ENCODE measurements at regions not wholly inside any gene's neighbourhood (a gene's known extent, or its start where the extent isn't known, plus 50 kb on each side); places are given as distances from the start of the nearest gene placed in this dataset.

- DNase-seq (ENCODE audit: low read depth) = no peak
- no peak overlapping the region for H3K4me3 ChIP-seq (ENCODE audit: low read length)
- TF ChIP-seq CTCF (conservative IDR thresholded peaks at IDR 0.05; ENCODE audit: low read depth, low read length) = no peak
Observed at GRCh38 chr21:15614766-15615165, 115.0 kb upstream of the USP25 start.

- TF ChIP-seq CTCF (conservative IDR thresholded peaks at IDR 0.05; ENCODE audit: low read depth, low read length) = no peak
- H3K4me3 ChIP-seq (ENCODE audit: low read length) = no peak overlapping the region
- DNase-seq (ENCODE audit: low read depth) = no peak
Observed at GRCh38 chr21:15616864-15617574, 112.8 kb upstream of the USP25 start.

- no peak overlapping the region for H3K4me3 ChIP-seq (ENCODE audit: low read length)
- TF ChIP-seq CTCF (conservative IDR thresholded peaks at IDR 0.05; ENCODE audit: low read depth, low read length) = no peak
- DNase-seq (ENCODE audit: low read depth) = peak; percentile 49
Observed at GRCh38 chr21:15617964-15618363, 111.8 kb upstream of the USP25 start.

GRCh38 chr21:15620892-15621291 lies 108.9 kb upstream of the USP25 start:
- no peak for TF ChIP-seq CTCF (conservative IDR thresholded peaks at IDR 0.05; ENCODE audit: low read depth, low read length)
- DNase-seq (ENCODE audit: low read depth) = no peak
- H3K4me3 ChIP-seq (ENCODE audit: low read length) = no peak overlapping the region

GRCh38 chr21:15624646-15625045 lies 105.1 kb upstream of the USP25 start:
- DNase-seq (ENCODE audit: low read depth) = no peak
- TF ChIP-seq CTCF (conservative IDR thresholded peaks at IDR 0.05; ENCODE audit: low read depth, low read length) = no peak
- no peak overlapping the region for H3K4me3 ChIP-seq (ENCODE audit: low read length)

GRCh38 chr21:15625363-15625762 lies 104.4 kb upstream of the USP25 start:
- no peak for TF ChIP-seq CTCF (conservative IDR thresholded peaks at IDR 0.05; ENCODE audit: low read depth, low read length)
- H3K4me3 ChIP-seq (ENCODE audit: low read length) = no peak overlapping the region
- no peak for DNase-seq (ENCODE audit: low read depth)

- no peak for TF ChIP-seq CTCF (conservative IDR thresholded peaks at IDR 0.05; ENCODE audit: low read depth, low read length)
- DNase-seq (ENCODE audit: low read depth) = no peak
- no peak overlapping the region for H3K4me3 ChIP-seq (ENCODE audit: low read length)
Observed at GRCh38 chr21:15626031-15626430, 103.8 kb upstream of the USP25 start.

Data from retinal pigment epithelial cell (primary cell).